GM12891 (cell line): ENCODE measurements at regions not wholly inside any gene's neighbourhood (a gene's known extent, or its start where the extent isn't known, plus 50 kb on each side); places are given as distances from the start of the nearest gene placed in this dataset.

ENCODE experiments used
- POLR2A ChIP-seq: IDR thresholded peaks from 2 replicates; pipeline ENCODE4 v1.6.1; 2011; ENCODE audit warnings: low read depth, low read length, control low read depth
- POLR2AphosphoS5 ChIP-seq: IDR thresholded peaks from 2 replicates; pipeline ENCODE4 v1.6.1; 2011; ENCODE audit warnings: low read depth, low read length, control low read depth
- POU2F2 ChIP-seq: IDR thresholded peaks from 2 replicates; pipeline ENCODE4 v1.6.1; 2011; ENCODE audit warnings: low read depth, mild to moderate bottlenecking, control low read depth, low read length, moderate library complexity
- SPI1 ChIP-seq: IDR thresholded peaks from 2 replicates; pipeline ENCODE4 v1.6.1; 2011; ENCODE audit warnings: low read depth, low read length, control low read depth
- TAF1 ChIP-seq: IDR thresholded peaks from 2 replicates; pipeline ENCODE4 v1.6.1; 2011; ENCODE audit warnings: low read depth, low read length, control low read depth

GRCh38 chr2:71804281-71804751 lies 343.3 kb downstream of the CYP26B1 start:
- TF ChIP-seq POLR2AphosphoS5 = no peak
- no peak for TF ChIP-seq POLR2A
- no peak for TF ChIP-seq TAF1
- TF ChIP-seq SPI1 = no peak
- no peak for TF ChIP-seq POU2F2
